ENCODE measurements at regions not wholly inside any gene's neighbourhood (a gene's known extent, or its start where the extent isn't known, plus 50 kb on each side); places are given as distances from the start of the nearest gene placed in this dataset.
A peak's percentile ranks its signal among the peaks of the same experiment; 100 is the strongest.

DNA sequence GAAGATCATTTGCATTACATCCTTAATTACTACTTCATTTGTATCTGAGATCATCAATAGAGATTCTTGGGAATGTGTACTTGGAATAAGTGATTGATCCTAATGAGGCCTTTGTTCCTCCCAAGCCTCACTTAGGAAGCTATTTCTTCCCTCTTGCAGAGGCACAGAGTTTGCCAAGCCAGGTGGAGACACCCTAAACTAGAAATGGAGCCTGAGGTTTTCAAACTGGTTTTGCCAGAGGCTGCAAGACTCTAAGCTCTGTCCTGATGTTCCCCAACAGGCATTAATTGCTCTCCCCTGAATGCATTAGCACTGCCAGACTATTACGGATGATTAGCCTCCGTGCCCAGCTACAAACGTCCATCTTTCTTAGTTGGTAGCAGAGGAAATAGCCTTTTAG is 125.2 kb upstream of the LGALSL start:
- no peaks in the 10 kb centered on the region for H3K9me3 Mint-ChIP-seq (ENCODE audit: low read depth)
- peaks cover 10% of the 10 kb centered on the region for H3K27me3 Mint-ChIP-seq
- H3K27ac Mint-ChIP-seq: no peak overlapping the region
- TF ChIP-seq, protein P1, sequence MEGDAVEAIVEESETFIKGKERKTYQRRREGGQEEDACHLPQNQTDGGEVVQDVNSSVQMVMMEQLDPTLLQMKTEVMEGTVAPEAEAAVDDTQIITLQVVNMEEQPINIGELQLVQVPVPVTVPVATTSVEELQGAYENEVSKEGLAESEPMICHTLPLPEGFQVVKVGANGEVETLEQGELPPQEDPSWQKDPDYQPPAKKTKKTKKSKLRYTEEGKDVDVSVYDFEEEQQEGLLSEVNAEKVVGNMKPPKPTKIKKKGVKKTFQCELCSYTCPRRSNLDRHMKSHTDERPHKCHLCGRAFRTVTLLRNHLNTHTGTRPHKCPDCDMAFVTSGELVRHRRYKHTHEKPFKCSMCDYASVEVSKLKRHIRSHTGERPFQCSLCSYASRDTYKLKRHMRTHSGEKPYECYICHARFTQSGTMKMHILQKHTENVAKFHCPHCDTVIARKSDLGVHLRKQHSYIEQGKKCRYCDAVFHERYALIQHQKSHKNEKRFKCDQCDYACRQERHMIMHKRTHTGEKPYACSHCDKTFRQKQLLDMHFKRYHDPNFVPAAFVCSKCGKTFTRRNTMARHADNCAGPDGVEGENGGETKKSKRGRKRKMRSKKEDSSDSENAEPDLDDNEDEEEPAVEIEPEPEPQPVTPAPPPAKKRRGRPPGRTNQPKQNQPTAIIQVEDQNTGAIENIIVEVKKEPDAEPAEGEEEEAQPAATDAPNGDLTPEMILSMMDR (IDR thresholded peaks at IDR 0.05; ENCODE audit: unreplicated experiment): no peak
- H3K4me3 Mint-ChIP-seq (ENCODE audit: low read depth): no peak overlapping the region
- no peaks in the 10 kb centered on the region for H3K36me3 Mint-ChIP-seq (ENCODE audit: insufficient read depth)
- H3K4me1 Mint-ChIP-seq (ENCODE audit: low read depth): peaks cover 14% of the 10 kb centered on the region
- DNase-seq (ENCODE audit: low spot score, unreplicated experiment): no peak

DNA sequence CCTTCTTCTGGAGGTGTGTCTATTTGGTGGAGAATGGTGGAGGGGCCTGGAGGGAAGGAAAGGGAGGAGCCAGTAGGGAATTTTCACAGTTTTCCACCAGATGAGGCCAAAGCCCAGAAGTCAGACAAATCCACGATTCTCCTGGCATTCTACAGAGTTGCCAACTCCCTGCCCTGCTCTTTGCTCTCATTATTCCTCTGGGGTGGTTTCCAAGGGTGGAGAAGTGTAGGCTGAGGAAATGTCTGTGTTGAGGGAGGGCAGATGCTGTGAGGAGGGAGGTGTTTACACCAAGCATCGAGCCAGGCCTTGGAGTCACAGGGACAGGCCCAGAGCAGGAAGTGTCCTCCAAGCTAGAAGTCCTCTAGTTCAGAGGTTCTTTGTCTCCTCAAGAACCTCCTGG is 124.1 kb upstream of the LGALSL start:
- H3K4me1 Mint-ChIP-seq (ENCODE audit: low read depth): peaks cover 14% of the 10 kb centered on the region

DNA sequence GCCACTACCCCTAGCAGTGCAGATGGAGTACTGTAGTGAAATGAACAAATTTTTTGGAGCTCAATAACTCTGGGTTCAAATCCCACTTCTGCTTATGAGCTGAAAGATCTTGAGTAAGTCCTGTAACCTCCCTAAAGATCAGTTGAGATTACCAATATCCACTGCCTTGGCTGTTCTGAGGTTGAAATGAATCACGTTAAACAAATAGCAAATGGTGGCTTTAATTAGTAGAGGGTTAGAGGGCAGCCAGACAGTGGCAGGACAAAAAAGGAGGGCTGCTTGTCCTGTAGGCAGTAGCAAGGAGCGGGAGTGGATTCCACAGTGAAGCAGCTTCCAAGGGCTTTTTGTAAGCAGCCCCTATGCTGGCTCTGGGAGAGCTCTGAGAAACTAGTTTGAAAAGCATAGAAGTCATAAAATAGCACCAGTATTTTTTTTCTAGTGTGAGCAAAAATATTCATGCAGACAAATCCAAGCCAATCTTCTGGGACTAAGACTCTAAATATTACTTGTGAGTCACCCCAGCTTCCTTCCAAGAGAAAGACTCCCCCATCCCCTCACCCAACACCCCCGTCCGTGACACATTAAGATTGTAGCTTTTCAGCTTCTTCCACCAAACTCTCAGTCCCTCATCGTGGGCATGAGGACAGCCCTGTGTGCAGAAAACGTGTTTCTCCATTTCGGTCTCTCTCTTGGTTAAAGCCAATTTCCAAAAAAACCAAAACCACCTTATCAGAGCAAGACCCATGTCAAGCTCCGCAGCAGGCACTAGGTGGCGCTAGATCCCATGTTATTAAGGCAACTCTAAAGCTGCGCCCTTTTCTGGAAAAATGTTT is 123.5 kb upstream of the LGALSL start:
- DNase-seq (ENCODE audit: low spot score, unreplicated experiment): peak; percentile 76
- TF ChIP-seq, protein P1 (IDR thresholded peaks at IDR 0.05; ENCODE audit: unreplicated experiment): peak; percentile 94
- Mint-ChIP-seq H3K4me1 (ENCODE audit: low read depth) (peaks cover 14% of the 10 kb centered on the region), H3K27me3 (peaks cover 10% of the 10 kb centered on the region), H3K9me3 (ENCODE audit: low read depth) (no peaks in the 10 kb centered on the region), H3K36me3 (ENCODE audit: insufficient read depth) (no peaks in the 10 kb centered on the region), H3K4me3 (ENCODE audit: low read depth) (peak overlapping the region; percentile 28), H3K27ac (no peak overlapping the region)

More for the DNA sequence above, 124.1 kb upstream of the LGALSL start:
- Mint-ChIP-seq H3K4me3 (ENCODE audit: low read depth) (no peak overlapping the region), H3K27ac (no peak overlapping the region), H3K9me3 (ENCODE audit: low read depth) (no peaks in the 10 kb centered on the region), H3K36me3 (ENCODE audit: insufficient read depth) (no peaks in the 10 kb centered on the region), H3K27me3 (peaks cover 10% of the 10 kb centered on the region)
- TF ChIP-seq, protein P1 (IDR thresholded peaks at IDR 0.05; ENCODE audit: unreplicated experiment): no peak
- DNase-seq (ENCODE audit: low spot score, unreplicated experiment): no peak

DNA sequence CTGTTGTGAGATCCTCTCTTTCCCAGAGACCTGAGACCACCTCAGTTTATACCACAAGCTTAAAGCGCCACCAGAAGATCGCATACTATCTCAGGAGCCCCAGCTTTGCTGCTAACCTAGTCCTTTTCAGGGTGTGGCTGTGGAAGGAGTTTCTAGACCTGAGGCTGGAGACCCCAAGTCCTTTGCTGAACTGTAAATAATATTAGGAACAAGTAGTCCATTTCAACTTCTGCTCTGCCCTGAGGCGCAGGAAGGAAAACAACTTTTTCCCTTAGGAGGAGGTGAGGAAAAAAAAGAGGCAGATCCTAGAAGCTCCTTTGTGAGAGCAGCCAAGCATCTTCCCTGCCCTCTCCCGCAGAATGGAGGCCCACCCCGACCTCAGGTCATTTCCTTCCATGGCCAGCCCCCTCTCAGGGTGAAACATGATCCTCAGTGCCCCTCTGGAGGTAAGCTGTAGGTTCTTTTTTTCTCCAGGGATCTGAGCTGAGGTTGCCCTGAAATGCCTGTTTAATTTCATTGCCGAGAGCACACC is 122.8 kb upstream of the LGALSL start:
- peak overlapping the region; percentile 12 for H3K27ac Mint-ChIP-seq
- H3K36me3 Mint-ChIP-seq (ENCODE audit: insufficient read depth): no peaks in the 10 kb centered on the region
- H3K4me3 Mint-ChIP-seq (ENCODE audit: low read depth): peak overlapping the region; percentile 28
- H3K27me3 Mint-ChIP-seq: peaks cover 9% of the 10 kb centered on the region
- peak; percentile 15 for DNase-seq (ENCODE audit: low spot score, unreplicated experiment)
- peaks cover 1% of the 10 kb centered on the region for H3K9me3 Mint-ChIP-seq (ENCODE audit: low read depth)
- TF ChIP-seq, protein P1 (IDR thresholded peaks at IDR 0.05; ENCODE audit: unreplicated experiment): no peak
- peaks cover 14% of the 10 kb centered on the region for H3K4me1 Mint-ChIP-seq (ENCODE audit: low read depth)

DNA sequence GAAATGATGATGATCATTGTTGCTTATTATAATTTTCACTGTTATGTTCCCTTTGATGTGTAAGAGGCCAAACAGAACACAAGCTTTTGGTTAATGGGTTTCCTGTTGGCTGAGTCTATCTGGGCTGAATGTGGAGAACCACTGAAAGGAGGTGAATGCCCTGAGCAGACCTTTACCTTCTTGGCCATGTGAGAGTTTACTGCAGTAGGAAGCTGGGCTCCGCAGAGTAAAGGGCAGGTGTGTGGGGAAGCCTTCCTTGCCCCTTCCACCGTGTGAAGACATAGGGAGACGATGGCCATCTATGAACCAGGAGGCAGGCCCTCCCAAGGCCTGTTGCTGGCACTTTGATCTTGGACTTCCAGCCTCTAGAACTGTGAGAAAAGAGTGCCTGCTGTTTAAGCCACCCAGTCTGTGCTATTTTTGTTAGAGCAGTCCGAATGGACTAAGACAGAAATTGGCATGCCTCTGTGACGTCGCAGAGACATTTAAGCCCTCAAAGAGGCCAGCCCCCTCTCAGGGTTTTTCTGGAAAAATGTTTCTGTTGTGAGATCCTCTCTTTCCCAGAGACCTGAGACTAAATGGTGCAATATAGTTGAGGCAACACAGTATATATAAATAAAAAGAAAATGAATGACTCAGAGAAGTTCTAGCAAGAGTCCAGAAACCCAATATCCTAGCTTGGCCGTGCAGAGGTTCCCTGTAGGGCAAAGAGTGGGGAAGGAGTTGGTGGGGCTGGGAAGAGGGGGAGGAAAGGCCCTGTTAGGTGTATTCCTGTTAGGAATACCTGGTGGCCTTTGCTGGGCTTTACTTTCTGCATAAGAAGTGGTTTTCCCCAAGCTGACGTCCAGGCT is 121.9 kb upstream of the LGALSL start:
- Mint-ChIP-seq H3K27me3 (peaks cover 5% of the 10 kb centered on the region), H3K4me1 (ENCODE audit: low read depth) (peaks cover 14% of the 10 kb centered on the region), H3K36me3 (ENCODE audit: insufficient read depth) (no peaks in the 10 kb centered on the region), H3K4me3 (ENCODE audit: low read depth) (no peak overlapping the region), H3K9me3 (ENCODE audit: low read depth) (peaks cover 6% of the 10 kb centered on the region), H3K27ac (no peak overlapping the region)
- TF ChIP-seq, protein P1 (IDR thresholded peaks at IDR 0.05; ENCODE audit: unreplicated experiment): no peak
- DNase-seq (ENCODE audit: low spot score, unreplicated experiment): no peak
